Stomach (tissue), 8 donors: ENCODE measurements at regions not wholly inside any gene's neighbourhood (a gene's known extent, or its start where the extent isn't known, plus 50 kb on each side); places are given as distances from the start of the nearest gene placed in this dataset.

Experiments used
- DNase-seq, 2 donors: peaks; one replicate each; pipeline versions ENCODE4 v3.0.0 to v3.0.0-alpha.2; 2013 to 2019
- H3K27ac ChIP-seq, 5 donors: fragments of 200-600 bp in 4 of 5; sonication (generic) in 4 of 5; one replicate each; pipeline ENCODE4 v1.5.1; 2013 to 2019; ENCODE audit warnings: mild to moderate bottlenecking in 1 of 5, moderate library complexity in 1 of 5
- H3K27me3 ChIP-seq, 3 donors: fragments of 200-600 bp; sonication (generic); one replicate each; pipeline ENCODE4 v1.5.1; 2017 to 2019; ENCODE audit warnings: mixed run types in 1 of 3
- H3K36me3 ChIP-seq, 4 donors: fragments of 200-600 bp; sonication (generic); 1 replicate in 3 of 4; 2 replicates in 1 of 4; pipeline ENCODE4 v1.5.1; 2016 to 2019
- H3K4me1 ChIP-seq, 4 donors: fragments of 200-600 bp; sonication (generic); one replicate each; pipeline ENCODE4 v1.5.1; 2016 to 2019
- H3K4me3 ChIP-seq, 4 donors: fragments of 200-600 bp; sonication (generic) in 3 of 4; one replicate each; pipeline ENCODE4 v1.5.1; 2016 to 2019; ENCODE audit warnings: mild to moderate bottlenecking in 1 of 4
- H3K9me3 ChIP-seq, 4 donors: fragments of 200-600 bp; sonication (generic); one replicate each; pipeline ENCODE4 v1.5.1; 2016 to 2019
- EP300 ChIP-seq: sonication (generic); formaldehyde crosslinking; IDR thresholded peaks from one replicate; pipeline ENCODE4 v1.6.1; 2017; ENCODE audit warnings: antibody characterized with exemption
- POLR2A ChIP-seq, 4 donors: fragments of 450-650 bp; IDR thresholded peaks; one replicate each; pipeline ENCODE4 v1.6.1; 2016; ENCODE audit warnings: antibody characterized with exemption in 4 of 4, control low read depth in 2 of 4, mild to moderate bottlenecking in 1 of 4, moderate library complexity in 1 of 4
- POLR2AphosphoS5 ChIP-seq, 3 donors: sonication (generic); formaldehyde crosslinking; IDR thresholded peaks; one replicate each; pipeline ENCODE4 v1.6.1; 2016; ENCODE audit warnings: antibody characterized with exemption in 3 of 3
- WGBS, 5 donors: extraction: QIAGEN DNeasy Blood & Tissue Kit in 3 of 5; methylation state at CpG; one replicate each; pipeline versions ENCODE4 v1.1.5 to v1.1.7; 2013 to 2018; 5-methylcytosine and 5-hydroxymethylcytosine counted together
- intact Hi-C: fragments of 100-400 bp; cut with DNase I; formaldehyde crosslinking; loops from one replicate; pipeline ENCODE4 v1.15.1; 2023; ENCODE audit warnings: low total_unique reads
- TF ChIP-seq, protein P1 (sequence below), 7 experiments: fragments of 450-650 bp in 4 of 7; fragments of 200-600 bp in 3 of 7; sonication (generic) in 3 of 7; IDR thresholded peaks; one replicate each; pipeline ENCODE4 v1.5.1; 2016 to 2019; ENCODE audit warnings: antibody characterized with exemption in 7 of 7, control low read depth in 2 of 7, mild to moderate bottlenecking in 1 of 7
- donor health status: healthy with polysubstance abuse.
- donor health status: Bipolar disorder and iron deficiency.
- donor health status: healthy.

- 91 to 98% (median 95%) methylated on average over 2 of the region's 2 CpGs for WGBS, 5 donors
- H3K36me3 ChIP-seq: no peaks in the 10 kb centered on the region
- TF ChIP-seq POLR2A (IDR thresholded peaks at IDR 0.05): no peak
- no peak overlapping the region for H3K4me3 ChIP-seq
- no peaks in the 10 kb centered on the region for H3K4me1 ChIP-seq
- H3K27me3 ChIP-seq: no peaks in the 10 kb centered on the region
- H3K27ac ChIP-seq: no peak overlapping the region
- intact Hi-C loops: no loop called here
- no peak for DNase-seq
- H3K9me3 ChIP-seq: peaks cover 0 to 20% (median 11%) of the 10 kb centered on the region in 4 donors
Observed at GRCh38 chr3:181521831-181522230, 189.9 kb upstream of the SOX2 start.

- H3K27me3 ChIP-seq: no peaks in the 10 kb centered on the region
- WGBS, 5 donors: 58 to 77% (median 76%) methylated on average over 3 of the region's 3 CpGs
- H3K27ac ChIP-seq: no peak overlapping the region
- H3K9me3 ChIP-seq: peaks cover 0 to 1% (median 0%) of the 10 kb centered on the region in 4 donors
- H3K4me1 ChIP-seq: no peaks in the 10 kb centered on the region
- no peaks in the 10 kb centered on the region for H3K36me3 ChIP-seq
- TF ChIP-seq POLR2AphosphoS5 (IDR thresholded peaks at IDR 0.05) (no peak), EP300 (no peak), POLR2A (IDR thresholded peaks at IDR 0.05) (no peak)
- TF ChIP-seq, protein P1, sequence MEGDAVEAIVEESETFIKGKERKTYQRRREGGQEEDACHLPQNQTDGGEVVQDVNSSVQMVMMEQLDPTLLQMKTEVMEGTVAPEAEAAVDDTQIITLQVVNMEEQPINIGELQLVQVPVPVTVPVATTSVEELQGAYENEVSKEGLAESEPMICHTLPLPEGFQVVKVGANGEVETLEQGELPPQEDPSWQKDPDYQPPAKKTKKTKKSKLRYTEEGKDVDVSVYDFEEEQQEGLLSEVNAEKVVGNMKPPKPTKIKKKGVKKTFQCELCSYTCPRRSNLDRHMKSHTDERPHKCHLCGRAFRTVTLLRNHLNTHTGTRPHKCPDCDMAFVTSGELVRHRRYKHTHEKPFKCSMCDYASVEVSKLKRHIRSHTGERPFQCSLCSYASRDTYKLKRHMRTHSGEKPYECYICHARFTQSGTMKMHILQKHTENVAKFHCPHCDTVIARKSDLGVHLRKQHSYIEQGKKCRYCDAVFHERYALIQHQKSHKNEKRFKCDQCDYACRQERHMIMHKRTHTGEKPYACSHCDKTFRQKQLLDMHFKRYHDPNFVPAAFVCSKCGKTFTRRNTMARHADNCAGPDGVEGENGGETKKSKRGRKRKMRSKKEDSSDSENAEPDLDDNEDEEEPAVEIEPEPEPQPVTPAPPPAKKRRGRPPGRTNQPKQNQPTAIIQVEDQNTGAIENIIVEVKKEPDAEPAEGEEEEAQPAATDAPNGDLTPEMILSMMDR (IDR thresholded peaks at IDR 0.05): no peak
- intact Hi-C loops: no loop called here
- DNase-seq: no peak
- H3K4me3 ChIP-seq: no peak overlapping the region
Observed at GRCh38 chr3:181518222-181518621, 193.5 kb upstream of the SOX2 start.

DNA sequence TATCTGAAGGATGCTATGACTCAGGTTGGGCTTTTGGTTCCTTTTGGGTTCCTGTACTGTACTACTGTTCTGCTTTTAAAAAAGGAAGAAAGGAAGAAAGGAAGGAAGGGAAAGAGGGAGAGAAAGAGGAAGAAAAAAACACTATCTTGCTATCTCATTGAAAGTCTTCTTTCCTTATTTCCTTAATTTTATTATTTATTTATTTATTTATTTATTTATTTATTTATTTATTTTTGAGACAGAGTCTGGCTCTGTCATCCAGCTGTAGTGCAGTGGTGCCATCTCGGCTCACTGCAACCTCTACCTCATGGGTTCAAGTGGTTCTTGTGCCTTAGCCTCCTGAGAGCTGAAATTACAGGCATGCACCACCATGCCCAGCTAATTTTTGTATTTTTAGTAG, 198.9 kb upstream of the SOX2 start:
- 68 to 98% (median 90%) methylated on average over 1 of the region's 1 CpG for WGBS, 5 donors
- Histone ChIP-seq H3K4me3 (no peak overlapping the region), H3K27ac (no peak overlapping the region), H3K27me3 (no peaks in the 10 kb centered on the region), H3K4me1 (no peaks in the 10 kb centered on the region), H3K36me3 (no peaks in the 10 kb centered on the region), H3K9me3 (peaks cover 6 to 38% (median 20%) of the 10 kb centered on the region in 4 donors)
- intact Hi-C loops: no loop called here
- DNase-seq: no peak
- TF ChIP-seq POLR2AphosphoS5 (IDR thresholded peaks at IDR 0.05) (no peak), POLR2A (IDR thresholded peaks at IDR 0.05) (no peak), EP300 (no peak)
- TF ChIP-seq, protein P1 (IDR thresholded peaks at IDR 0.05): no peak

- intact Hi-C loops: no loop called here
- H3K27ac ChIP-seq: no peak overlapping the region
- no peaks in the 10 kb centered on the region for H3K36me3 ChIP-seq
- TF ChIP-seq POLR2AphosphoS5 (IDR thresholded peaks at IDR 0.05) (no peak), EP300 (no peak), POLR2A (IDR thresholded peaks at IDR 0.05) (no peak)
- TF ChIP-seq, protein P1 (IDR thresholded peaks at IDR 0.05): no peak
- no peaks in the 10 kb centered on the region for H3K4me1 ChIP-seq
- 69 to 91% (median 78%) methylated on average over 2 to 3 of the region's 3 CpGs for WGBS, 5 donors
- no peak overlapping the region for H3K4me3 ChIP-seq
- H3K27me3 ChIP-seq: no peaks in the 10 kb centered on the region
- DNase-seq: no peak
- H3K9me3 ChIP-seq: peaks cover 6 to 38% (median 20%) of the 10 kb centered on the region in 4 donors
Observed at GRCh38 chr3:181510500-181510899, 201.2 kb upstream of the SOX2 start.

DNA sequence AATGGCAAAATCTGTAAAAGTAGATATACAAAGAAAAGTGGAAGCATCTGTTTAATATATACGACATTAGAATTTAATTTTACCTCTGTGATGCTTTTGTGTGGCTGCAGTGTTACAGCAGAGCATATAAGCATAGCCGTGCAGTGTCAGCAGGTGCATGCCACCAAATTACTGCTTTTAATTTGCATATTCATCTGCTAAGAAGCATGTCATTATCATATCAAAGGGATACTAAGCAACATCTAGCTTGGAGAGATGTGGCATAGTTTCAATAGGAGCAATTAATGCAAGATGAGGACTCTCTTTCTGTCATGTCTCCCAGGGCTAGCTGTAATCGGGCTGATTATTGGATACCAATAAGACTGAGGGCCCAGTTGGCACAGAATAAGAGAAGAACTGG, 214.4 kb upstream of the SOX2 start:
- TF ChIP-seq, protein P1 (IDR thresholded peaks at IDR 0.05): no peak
- TF ChIP-seq POLR2AphosphoS5 (IDR thresholded peaks at IDR 0.05) (no peak), EP300 (no peak)
- Histone ChIP-seq H3K27me3 (no peaks in the 10 kb centered on the region), H3K27ac (no peak overlapping the region), H3K4me1 (no peaks in the 10 kb centered on the region), H3K4me3 (no peak overlapping the region), H3K9me3 (no peaks in the 10 kb centered on the region), H3K36me3 (no peaks in the 10 kb centered on the region)
- 76 to 87% (median 82%) methylated on average over 3 of the region's 3 CpGs for WGBS, 5 donors
- DNase-seq: no peak
- intact Hi-C loops: no loop called here
